ENCODE measurements at regions not wholly inside any gene's neighbourhood (a gene's known extent, or its start where the extent isn't known, plus 50 kb on each side); places are given as distances from the start of the nearest gene placed in this dataset.

DNA sequence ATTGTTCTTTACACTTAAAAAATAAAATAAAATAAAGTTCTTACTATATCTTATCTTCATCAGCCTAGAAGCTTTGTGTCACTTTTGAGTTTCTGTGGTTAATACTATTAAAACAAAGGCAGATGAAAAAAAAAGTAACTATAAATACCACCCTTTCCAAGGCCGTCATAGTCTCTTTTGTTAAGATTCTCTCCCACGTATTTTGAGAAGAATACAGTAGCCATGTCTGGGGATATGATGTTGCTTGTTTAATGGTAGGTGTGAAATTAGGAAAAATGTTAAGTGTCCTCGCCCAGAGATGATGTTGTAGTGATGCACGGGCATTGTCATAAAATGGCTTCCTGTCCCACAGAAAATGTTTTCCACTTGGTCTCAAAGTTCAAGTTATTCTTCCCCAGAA lies 223.9 kb downstream of the NEBL start:
- TF ChIP-seq, protein P1, sequence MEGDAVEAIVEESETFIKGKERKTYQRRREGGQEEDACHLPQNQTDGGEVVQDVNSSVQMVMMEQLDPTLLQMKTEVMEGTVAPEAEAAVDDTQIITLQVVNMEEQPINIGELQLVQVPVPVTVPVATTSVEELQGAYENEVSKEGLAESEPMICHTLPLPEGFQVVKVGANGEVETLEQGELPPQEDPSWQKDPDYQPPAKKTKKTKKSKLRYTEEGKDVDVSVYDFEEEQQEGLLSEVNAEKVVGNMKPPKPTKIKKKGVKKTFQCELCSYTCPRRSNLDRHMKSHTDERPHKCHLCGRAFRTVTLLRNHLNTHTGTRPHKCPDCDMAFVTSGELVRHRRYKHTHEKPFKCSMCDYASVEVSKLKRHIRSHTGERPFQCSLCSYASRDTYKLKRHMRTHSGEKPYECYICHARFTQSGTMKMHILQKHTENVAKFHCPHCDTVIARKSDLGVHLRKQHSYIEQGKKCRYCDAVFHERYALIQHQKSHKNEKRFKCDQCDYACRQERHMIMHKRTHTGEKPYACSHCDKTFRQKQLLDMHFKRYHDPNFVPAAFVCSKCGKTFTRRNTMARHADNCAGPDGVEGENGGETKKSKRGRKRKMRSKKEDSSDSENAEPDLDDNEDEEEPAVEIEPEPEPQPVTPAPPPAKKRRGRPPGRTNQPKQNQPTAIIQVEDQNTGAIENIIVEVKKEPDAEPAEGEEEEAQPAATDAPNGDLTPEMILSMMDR (conservative IDR thresholded peaks at IDR 0.05 in 1 of 2, IDR thresholded peaks at IDR 0.05 in 1 of 2; ENCODE audit: extremely low read depth in 1 of 2, insufficient read depth in 1 of 2, low read depth in 1 of 2, low read length in 2 of 2) = no peak
- TF ChIP-seq EZH2 (IDR thresholded peaks at IDR 0.05; ENCODE audit: borderline replicate concordance, low read length) = no peak

Measured in mammary epithelial cell (primary cell).